SU-DHL-6 (cell line): ENCODE measurements at regions not wholly inside any gene's neighbourhood (a gene's known extent, or its start where the extent isn't known, plus 50 kb on each side); places are given as distances from the start of the nearest gene placed in this dataset.

Source experiments
- H2AFZ ChIP-seq: fragments of 200-600 bp; sonication (generic); 2 replicates; pipeline ENCODE4 v1.6.1; 2014; ENCODE audit warnings: low read depth, mild to moderate bottlenecking, moderate library complexity, mixed read lengths, antibody characterized with exemption, low read length; ENCODE audit not compliant: severe bottlenecking
- H3F3A ChIP-seq: fragments of 200-600 bp; shearing (Covaris generic); 2 replicates; pipeline ENCODE4 v1.6.0; 2016; ENCODE audit warnings: antibody characterized with exemption, mild to moderate bottlenecking; ENCODE audit not compliant: insufficient read depth
- H3K27ac ChIP-seq: fragments of 200-600 bp; sonication (generic); 2 replicates; pipeline ENCODE4 v1.5.1; 2016; ENCODE audit warnings: low read depth, mild to moderate bottlenecking, low read length, moderate library complexity, mixed read lengths
- H3K27me3 ChIP-seq: fragments of 200-600 bp; sonication (generic), shearing (Covaris generic); 2 replicates; pipeline ENCODE4 v1.6.0; 2014; ENCODE audit warnings: mild to moderate bottlenecking, low read length
- H3K36me3 ChIP-seq: fragments of 200-600 bp; sonication (generic); 2 replicates; pipeline ENCODE4 v1.6.1; 2014; ENCODE audit warnings: mild to moderate bottlenecking, low read length, mixed read lengths
- H3K4me2 ChIP-seq: fragments of 300-600, 200-600 bp; shearing (Covaris generic), sonication (generic); 2 replicates; pipeline ENCODE4 v1.6.0; 2014; ENCODE audit warnings: low read length, low read depth, mild to moderate bottlenecking; ENCODE audit not compliant: poor library complexity, severe bottlenecking
- H3K4me3 ChIP-seq: fragments of 200-600 bp; sonication (generic); 2 replicates; pipeline ENCODE4 v1.5.1; 2014; ENCODE audit warnings: antibody characterized with exemption, low read length, mild to moderate bottlenecking, mixed read lengths; ENCODE audit not compliant: insufficient read depth, poor library complexity, severe bottlenecking
- H3K79me2 ChIP-seq: fragments of 200-600 bp; sonication (generic); 2 replicates; pipeline ENCODE4 v1.6.1; 2014; ENCODE audit warnings: mild to moderate bottlenecking, low read length, moderate library complexity; ENCODE audit not compliant: insufficient read depth
- H3K9ac ChIP-seq: fragments of 200-600 bp; sonication (generic); 2 replicates; pipeline ENCODE4 v1.7.0; 2014; ENCODE audit warnings: mild to moderate bottlenecking, low read length
- H3K9me2 ChIP-seq: fragments of 200-600 bp; sonication (generic); replicated peaks from 2 replicates; pipeline ENCODE4 v1.6.1; 2014; ENCODE audit warnings: low read length; ENCODE audit not compliant: insufficient read depth
- H3K9me3 ChIP-seq: fragments of 200-600 bp; sonication (generic); 2 replicates; pipeline ENCODE4 v1.6.1; 2014; ENCODE audit warnings: low read length, mixed read lengths; ENCODE audit not compliant: insufficient read depth
- H4K20me1 ChIP-seq: fragments of 200-600 bp; sonication (generic); 2 replicates; pipeline ENCODE4 v1.6.1; 2014; ENCODE audit warnings: low read depth, mild to moderate bottlenecking, antibody characterized with exemption, low read length, moderate library complexity, mixed read lengths
- CTCF ChIP-seq: fragments of 200-600 bp; sonication (generic); IDR thresholded peaks from one replicate; pipeline ENCODE4 v1.5.1; 2017; ENCODE audit warnings: antibody characterized with exemption, mild to moderate bottlenecking, low read length, moderate library complexity; ENCODE audit not compliant: insufficient read depth, poor library complexity, severe bottlenecking
- EZH2phosphoT487 ChIP-seq: fragments of 200-600 bp; sonication (generic), shearing (Covaris generic); conservative IDR thresholded peaks from 2 replicates; pipeline ENCODE4 v1.6.1; 2018; ENCODE audit warnings: mild to moderate bottlenecking, antibody characterized with exemption, low read length, moderate library complexity, mixed read lengths

- Histone ChIP-seq H3K36me3 (no peaks in the 10 kb centered on the region), H3K9me3 (no peaks in the 10 kb centered on the region), H3K9ac (no peak overlapping the region), H3K4me2 (no peak overlapping the region), H4K20me1 (no peaks in the 10 kb centered on the region), H2AFZ (no peak overlapping the region), H3K4me3 (no peak overlapping the region), H3K27me3 (no peaks in the 10 kb centered on the region), H3K27ac (no peak overlapping the region), H3K9me2 (no peaks in the 10 kb centered on the region), H3K79me2 (no peaks in the 10 kb centered on the region), H3F3A (no peaks in the 10 kb centered on the region)
- TF ChIP-seq EZH2phosphoT487 (no peak), CTCF (no peak)
Observed at GRCh38 chr5:139739150-139739974, 56.2 kb upstream of the PSD2 start.

GRCh38 chr5:139740138-139740991 lies 55.2 kb upstream of the PSD2 start:
- H3K9me2 ChIP-seq, result no peaks in the 10 kb centered on the region
- H4K20me1 ChIP-seq, result no peaks in the 10 kb centered on the region
- no peak overlapping the region for H3K4me2 ChIP-seq
- TF ChIP-seq CTCF, result no peak
- no peak for TF ChIP-seq EZH2phosphoT487
- no peaks in the 10 kb centered on the region for H3K9me3 ChIP-seq
- H3K4me3 ChIP-seq, result no peak overlapping the region
- no peaks in the 10 kb centered on the region for H3K79me2 ChIP-seq
- no peak overlapping the region for H3K27ac ChIP-seq
- no peaks in the 10 kb centered on the region for H3F3A ChIP-seq
- H3K9ac ChIP-seq, result no peak overlapping the region
- H3K27me3 ChIP-seq, result no peaks in the 10 kb centered on the region
- H2AFZ ChIP-seq, result no peak overlapping the region
- no peaks in the 10 kb centered on the region for H3K36me3 ChIP-seq

- no peaks in the 10 kb centered on the region for H3K79me2 ChIP-seq
- no peak overlapping the region for H3K27ac ChIP-seq
- H3K9me3 ChIP-seq, result no peaks in the 10 kb centered on the region
- H2AFZ ChIP-seq, result no peak overlapping the region
- H3K9me2 ChIP-seq, result no peaks in the 10 kb centered on the region
- no peak overlapping the region for H3K4me3 ChIP-seq
- TF ChIP-seq CTCF, result no peak
- no peak for TF ChIP-seq EZH2phosphoT487
- H3K27me3 ChIP-seq, result no peaks in the 10 kb centered on the region
- no peak overlapping the region for H3K9ac ChIP-seq
- no peaks in the 10 kb centered on the region for H3F3A ChIP-seq
- H4K20me1 ChIP-seq, result no peaks in the 10 kb centered on the region
- H3K36me3 ChIP-seq, result no peaks in the 10 kb centered on the region
- H3K4me2 ChIP-seq, result no peak overlapping the region
Observed at GRCh38 chr5:139740992-139741672, 54.5 kb upstream of the PSD2 start.
